ENCODE measurements at regions not wholly inside any gene's neighbourhood (a gene's known extent, or its start where the extent isn't known, plus 50 kb on each side); places are given as distances from the start of the nearest gene placed in this dataset.

DNA sequence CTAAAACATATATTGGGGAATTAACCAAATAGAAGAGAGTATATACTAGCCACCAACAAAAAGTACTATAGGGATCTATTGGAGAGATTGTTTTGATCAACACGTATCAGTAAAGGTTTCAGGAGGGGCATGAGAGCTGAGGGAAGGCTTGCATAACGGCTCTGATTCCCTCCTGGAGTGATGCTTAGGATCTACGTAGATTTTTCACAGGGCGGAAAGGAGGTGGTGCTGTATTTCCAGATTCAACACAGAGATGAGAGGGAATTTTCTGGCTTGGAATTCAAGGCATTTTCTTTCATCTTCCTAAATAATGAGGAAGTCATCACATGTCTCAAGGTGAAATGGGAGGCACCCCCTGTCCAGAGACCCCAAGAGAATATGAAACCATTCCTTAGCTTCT, 443.8 kb downstream of the CMPK2 start (continued):
- TF ChIP-seq RBBP5 (IDR thresholded peaks at IDR 0.05; ENCODE audit: borderline replicate concordance, low read depth, low read length) (no peak), YY1 (IDR thresholded peaks at IDR 0.05; ENCODE audit: low read depth, low read length) (no peak)
- TF ChIP-seq, protein P1, sequence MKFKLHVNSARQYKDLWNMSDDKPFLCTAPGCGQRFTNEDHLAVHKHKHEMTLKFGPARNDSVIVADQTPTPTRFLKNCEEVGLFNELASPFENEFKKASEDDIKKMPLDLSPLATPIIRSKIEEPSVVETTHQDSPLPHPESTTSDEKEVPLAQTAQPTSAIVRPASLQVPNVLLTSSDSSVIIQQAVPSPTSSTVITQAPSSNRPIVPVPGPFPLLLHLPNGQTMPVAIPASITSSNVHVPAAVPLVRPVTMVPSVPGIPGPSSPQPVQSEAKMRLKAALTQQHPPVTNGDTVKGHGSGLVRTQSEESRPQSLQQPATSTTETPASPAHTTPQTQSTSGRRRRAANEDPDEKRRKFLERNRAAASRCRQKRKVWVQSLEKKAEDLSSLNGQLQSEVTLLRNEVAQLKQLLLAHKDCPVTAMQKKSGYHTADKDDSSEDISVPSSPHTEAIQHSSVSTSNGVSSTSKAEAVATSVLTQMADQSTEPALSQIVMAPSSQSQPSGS (IDR thresholded peaks at IDR 0.05; ENCODE audit: low read length) = no peak

Measured in H1 (cell line).